Bronchial epithelial cell (primary cell): ENCODE measurements at regions not wholly inside any gene's neighbourhood (a gene's known extent, or its start where the extent isn't known, plus 50 kb on each side); places are given as distances from the start of the nearest gene placed in this dataset.
"Not testable (repeated sequence)": the region's sequence is repeated elsewhere in the genome, so short reads cannot be mapped to it uniquely, and the experiment has no call there.

Experiments used
- DNase-seq: peaks from one replicate; pipeline ENCODE4 v3.0.0-alpha.2; 2010; ENCODE audit warnings: low read depth
- FAIRE-seq: peaks from 2 replicates; lab custom pipeline; 2011; peaks lifted over from hg19 to GRCh38; lab: Jason Lieb, UNC
- H3K27me3 ChIP-seq: 2 replicates; pipeline ENCODE4 v1.5.1; 2011; ENCODE audit warnings: low read length; ENCODE audit not compliant: control insufficient read depth, insufficient read depth
- H3K36me3 ChIP-seq: 2 replicates; pipeline ENCODE4 v1.5.1; 2011; ENCODE audit warnings: low read length; ENCODE audit not compliant: control insufficient read depth, insufficient read depth
- H3K4me3 ChIP-seq: 2 replicates; pipeline ENCODE4 v1.5.1; 2011; ENCODE audit warnings: mild to moderate bottlenecking, low read depth, low read length, control low read depth
- TF ChIP-seq, protein P1 (sequence below): IDR thresholded peaks from 2 replicates; pipeline ENCODE4 v1.5.1; 2011; ENCODE audit warnings: mild to moderate bottlenecking, moderate library complexity, low read length, control low read depth, inconsistent platforms; ENCODE audit not compliant: insufficient read depth, severe bottlenecking

DNA sequence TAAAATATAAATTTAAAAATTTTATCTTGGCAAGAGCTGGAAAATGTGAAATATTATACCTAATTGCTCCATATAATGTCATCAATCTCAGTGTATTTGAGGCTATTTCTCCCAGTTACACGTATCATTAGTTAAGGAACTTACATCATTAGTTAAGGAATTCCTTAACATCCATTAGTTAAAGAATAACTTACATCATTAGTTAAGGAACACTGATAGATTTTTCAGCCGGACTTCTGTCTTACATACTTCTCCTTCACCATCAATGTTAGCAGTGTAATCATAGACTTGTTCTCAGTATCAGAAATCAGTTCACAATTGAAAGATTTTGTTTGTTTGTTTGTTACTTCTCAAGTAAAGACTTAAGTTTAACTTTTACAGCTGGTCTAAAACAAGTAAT, 524.4 kb upstream of the CHD1 start:
- DNase-seq (no peak), FAIRE-seq (no peak)
- TF ChIP-seq, protein P1, sequence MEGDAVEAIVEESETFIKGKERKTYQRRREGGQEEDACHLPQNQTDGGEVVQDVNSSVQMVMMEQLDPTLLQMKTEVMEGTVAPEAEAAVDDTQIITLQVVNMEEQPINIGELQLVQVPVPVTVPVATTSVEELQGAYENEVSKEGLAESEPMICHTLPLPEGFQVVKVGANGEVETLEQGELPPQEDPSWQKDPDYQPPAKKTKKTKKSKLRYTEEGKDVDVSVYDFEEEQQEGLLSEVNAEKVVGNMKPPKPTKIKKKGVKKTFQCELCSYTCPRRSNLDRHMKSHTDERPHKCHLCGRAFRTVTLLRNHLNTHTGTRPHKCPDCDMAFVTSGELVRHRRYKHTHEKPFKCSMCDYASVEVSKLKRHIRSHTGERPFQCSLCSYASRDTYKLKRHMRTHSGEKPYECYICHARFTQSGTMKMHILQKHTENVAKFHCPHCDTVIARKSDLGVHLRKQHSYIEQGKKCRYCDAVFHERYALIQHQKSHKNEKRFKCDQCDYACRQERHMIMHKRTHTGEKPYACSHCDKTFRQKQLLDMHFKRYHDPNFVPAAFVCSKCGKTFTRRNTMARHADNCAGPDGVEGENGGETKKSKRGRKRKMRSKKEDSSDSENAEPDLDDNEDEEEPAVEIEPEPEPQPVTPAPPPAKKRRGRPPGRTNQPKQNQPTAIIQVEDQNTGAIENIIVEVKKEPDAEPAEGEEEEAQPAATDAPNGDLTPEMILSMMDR = no peak

DNA sequence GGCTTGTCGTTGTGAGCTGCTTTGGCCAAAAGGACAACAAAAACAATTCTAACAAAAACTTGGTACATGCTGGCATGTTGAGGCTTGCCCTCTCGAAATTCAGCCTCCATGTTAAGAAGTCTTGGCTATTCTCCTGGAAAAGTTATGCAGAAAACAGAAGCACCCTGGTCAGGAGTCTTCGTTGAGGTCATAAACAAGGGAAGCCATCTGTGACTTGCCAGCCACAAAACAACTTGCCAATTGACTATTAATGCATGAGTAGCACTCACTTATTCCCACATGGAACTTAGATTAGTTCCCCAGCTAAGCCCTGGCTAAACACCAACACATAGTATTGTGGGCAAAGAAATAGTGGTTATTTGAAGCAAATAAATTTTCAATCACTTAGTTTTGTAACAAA, 521.0 kb upstream of the CHD1 start:
- no peaks in the 10 kb centered on the region for H3K36me3 ChIP-seq
- FAIRE-seq = no peak
- DNase-seq = peak; percentile 7
- TF ChIP-seq, protein P1 = no peak
- no peak overlapping the region for H3K4me3 ChIP-seq
- H3K27me3 ChIP-seq = no peaks in the 10 kb centered on the region

More for the DNA sequence above, 524.4 kb upstream of the CHD1 start:
- H3K4me3 ChIP-seq = no peak overlapping the region
- H3K36me3 ChIP-seq = no peaks in the 10 kb centered on the region
- no peaks in the 10 kb centered on the region for H3K27me3 ChIP-seq

DNA sequence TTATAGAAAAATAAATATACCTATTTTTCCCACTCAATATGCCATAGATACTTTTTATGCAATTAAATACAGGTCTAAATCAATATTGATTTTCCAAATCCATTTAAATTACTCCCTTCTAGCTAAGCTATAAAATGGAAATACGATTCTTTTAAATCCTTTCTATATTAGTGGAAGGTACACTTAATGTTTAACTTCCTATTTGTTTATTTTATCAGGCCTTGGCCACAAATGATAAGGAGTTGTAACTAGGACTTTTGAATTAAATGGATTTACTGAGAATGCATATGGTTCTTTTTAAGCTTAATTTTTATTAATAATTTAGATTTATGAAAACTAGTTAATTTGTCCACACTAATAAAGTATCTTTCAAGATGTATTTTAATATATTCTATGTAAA, 517.0 kb upstream of the CHD1 start:
- no peaks in the 10 kb centered on the region for H3K27me3 ChIP-seq
- FAIRE-seq (no peak), DNase-seq (no peak)
- TF ChIP-seq, protein P1 = no peak
- no peak overlapping the region for H3K4me3 ChIP-seq
- H3K36me3 ChIP-seq = no peaks in the 10 kb centered on the region

DNA sequence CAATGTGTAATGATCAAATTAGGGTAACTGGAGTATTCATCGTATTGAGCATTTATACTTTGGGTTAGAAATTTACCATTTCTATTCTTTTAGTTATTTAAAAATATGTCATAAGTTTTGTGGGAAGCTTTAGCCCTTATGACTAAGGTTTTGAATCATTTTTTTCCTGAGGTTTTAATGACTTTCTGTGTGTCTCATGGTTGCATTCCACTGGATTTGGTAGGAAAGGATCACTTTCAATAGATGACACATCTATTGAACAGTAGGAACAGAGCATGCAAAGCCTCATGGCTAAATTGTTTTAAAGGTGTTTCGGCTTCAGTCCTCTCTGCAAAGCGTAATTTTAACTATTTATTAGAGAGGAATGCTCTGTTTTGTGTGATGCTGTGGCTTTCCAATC, 512.4 kb upstream of the CHD1 start:
- FAIRE-seq (no peak), DNase-seq (no peak)
- H3K27me3 ChIP-seq = no peaks in the 10 kb centered on the region
- no peak overlapping the region for H3K4me3 ChIP-seq
- H3K36me3 ChIP-seq = no peaks in the 10 kb centered on the region
- TF ChIP-seq, protein P1 = no peak

DNA sequence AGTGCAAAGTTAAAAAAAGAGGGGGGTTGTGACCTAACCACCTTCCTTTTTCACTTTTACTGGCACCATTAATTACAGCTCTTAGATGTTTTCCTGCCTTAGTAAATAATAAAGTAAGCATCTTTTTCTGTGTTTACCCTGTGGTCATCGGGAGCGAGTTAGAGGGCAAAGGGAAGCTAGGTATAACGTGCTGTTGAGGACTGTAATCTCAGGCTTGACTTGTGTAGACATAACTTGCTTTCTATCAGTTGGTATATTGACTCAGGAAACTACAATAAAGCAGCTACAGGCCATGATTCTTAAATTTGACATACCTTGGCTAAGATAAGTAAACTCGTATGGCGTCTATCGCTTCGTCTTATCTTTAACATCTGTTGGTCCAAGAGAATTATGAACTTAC, 509.8 kb upstream of the CHD1 start:
- Histone ChIP-seq H3K27me3 (no peaks in the 10 kb centered on the region), H3K4me3 (no peak overlapping the region), H3K36me3 (no peaks in the 10 kb centered on the region)
- FAIRE-seq = no peak
- TF ChIP-seq, protein P1 = no peak
- DNase-seq = no peak

DNA sequence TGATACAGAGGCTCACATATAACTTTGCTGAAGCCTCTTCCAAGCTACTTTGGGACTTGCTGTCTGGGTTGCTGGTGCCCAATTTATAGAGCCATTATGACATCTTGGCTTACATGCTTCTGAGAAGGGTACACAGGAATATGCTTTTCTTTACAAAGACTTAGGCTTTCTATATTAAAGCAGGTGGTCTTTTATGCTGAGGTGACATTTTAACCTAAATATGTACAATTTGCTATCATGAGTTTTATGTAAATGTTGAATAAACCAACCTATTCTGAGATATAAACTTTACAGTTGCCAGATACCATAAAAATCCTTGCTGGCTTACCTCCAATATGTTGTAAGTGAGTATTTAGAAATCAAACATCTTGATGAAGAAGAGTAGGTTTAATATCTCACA, 509.2 kb upstream of the CHD1 start:
- Histone ChIP-seq H3K36me3 (no peaks in the 10 kb centered on the region), H3K27me3 (no peaks in the 10 kb centered on the region), H3K4me3 (no peak overlapping the region)
- FAIRE-seq (no peak), DNase-seq (no peak)
- TF ChIP-seq, protein P1 = no peak

DNA sequence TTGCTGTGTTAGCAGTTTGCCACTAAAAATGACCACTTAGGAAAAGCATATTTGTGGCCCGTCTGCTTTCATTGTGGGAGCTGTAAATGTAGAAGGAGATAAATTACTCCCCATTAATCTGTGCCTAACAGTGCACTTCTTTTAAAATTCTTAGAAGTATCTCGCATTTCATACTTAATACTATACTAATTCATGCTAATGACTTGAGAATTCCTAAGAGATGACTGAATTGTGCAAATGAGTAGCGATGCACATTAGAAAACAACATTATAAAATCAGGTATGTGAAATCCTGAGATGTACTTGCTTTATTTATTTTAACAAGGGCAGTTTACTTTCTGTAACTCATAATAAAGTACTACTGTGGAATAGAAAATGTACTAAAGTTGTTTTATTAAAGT, 494.6 kb upstream of the CHD1 start:
- DNase-seq, H3K36me3 ChIP-seq, H3K4me3 ChIP-seq, H3K27me3 ChIP-seq, FAIRE-seq: not testable (repeated sequence)

DNA sequence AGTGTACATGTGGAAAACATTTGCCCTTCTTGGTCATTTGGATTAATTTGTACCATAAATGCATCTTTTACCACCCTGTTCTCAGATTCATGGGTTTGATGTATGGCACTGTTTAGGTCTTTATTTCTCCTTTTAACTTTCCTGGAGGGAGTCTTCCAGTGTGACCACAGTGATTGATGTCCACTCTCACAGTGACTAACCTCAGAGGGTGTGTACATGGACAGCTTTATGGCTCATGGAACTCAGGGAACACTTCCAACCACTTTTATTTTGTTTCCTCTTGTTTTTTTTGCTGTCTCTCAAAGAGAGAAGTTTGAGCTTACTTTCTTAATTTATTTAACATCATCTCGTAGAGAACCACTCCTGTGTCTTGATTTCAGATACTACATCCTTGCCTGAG, 489.8 kb upstream of the CHD1 start:
- DNase-seq, FAIRE-seq, H3K36me3 ChIP-seq, H3K27me3 ChIP-seq, H3K4me3 ChIP-seq: not testable (repeated sequence)

DNA sequence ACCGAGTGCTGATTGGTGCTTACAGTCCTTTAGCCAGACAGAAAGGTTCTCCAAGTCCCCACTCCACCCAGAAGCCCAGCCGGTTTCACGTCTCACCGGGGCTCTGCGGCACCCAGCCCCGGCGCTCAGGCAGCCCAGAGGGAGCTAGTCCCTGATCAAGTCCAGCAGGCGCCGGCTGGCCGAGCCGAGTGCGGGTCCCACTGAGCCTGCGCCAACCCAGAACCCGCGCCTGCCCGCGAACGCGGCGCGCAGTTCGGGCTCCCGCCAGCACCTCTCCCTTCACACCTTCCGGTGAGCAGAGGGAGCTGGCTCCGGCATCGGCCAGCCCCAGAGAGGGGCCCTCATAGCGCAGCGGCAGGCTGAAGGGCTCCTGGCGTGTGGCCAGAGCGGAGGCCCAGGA, 481.6 kb upstream of the CHD1 start:
- not testable (repeated sequence) for H3K4me3 ChIP-seq, H3K36me3 ChIP-seq, H3K27me3 ChIP-seq, DNase-seq, FAIRE-seq
